Suprapubic skin (tissue), 4 donors: ENCODE measurements at regions not wholly inside any gene's neighbourhood (a gene's known extent, or its start where the extent isn't known, plus 50 kb on each side); places are given as distances from the start of the nearest gene placed in this dataset.

Experiments used
- DNase-seq, 2 donors: peaks; one replicate each; pipeline ENCODE4 v3.0.0-alpha.2; 2019; ENCODE audit warnings: low spot score in 2 of 2
- H3K27ac ChIP-seq: fragments of 200-600 bp; sonication (generic); one replicate; pipeline ENCODE4 v1.5.1; 2019
- H3K27me3 ChIP-seq: fragments of 200-600 bp; sonication (generic); one replicate; pipeline ENCODE4 v1.5.1; 2019
- H3K36me3 ChIP-seq: fragments of 200-600 bp; sonication (generic); one replicate; pipeline ENCODE4 v1.5.1; 2019
- H3K4me1 ChIP-seq: fragments of 200-600 bp; sonication (generic); one replicate; pipeline ENCODE4 v1.5.1; 2019
- H3K4me3 ChIP-seq: fragments of 200-600 bp; sonication (generic); one replicate; pipeline ENCODE4 v1.5.1; 2019; ENCODE audit warnings: mild to moderate bottlenecking
- H3K9me3 ChIP-seq: fragments of 200-600 bp; sonication (generic); one replicate; pipeline ENCODE4 v1.5.1; 2019
- EP300 ChIP-seq: sonication (generic); formaldehyde crosslinking; IDR thresholded peaks from one replicate; pipeline ENCODE4 v1.6.1; 2017; ENCODE audit warnings: antibody characterized with exemption
- POLR2A ChIP-seq, 2 donors: fragments of 450-650 bp; IDR thresholded peaks; one replicate each; pipeline ENCODE4 v1.6.1; 2017; ENCODE audit warnings: antibody characterized with exemption in 2 of 2, mild to moderate bottlenecking in 2 of 2, moderate library complexity in 2 of 2
- POLR2AphosphoS5 ChIP-seq, 3 donors: sonication (generic); formaldehyde crosslinking; IDR thresholded peaks; one replicate each; pipeline ENCODE4 v1.6.1; 2017; ENCODE audit warnings: antibody characterized with exemption in 3 of 3
- WGBS: methylation state at CpG from one replicate; pipeline ENCODE4 v1.1.5; 2018; 5-methylcytosine and 5-hydroxymethylcytosine counted together
- TF ChIP-seq, protein P1 (sequence below), 2 donors: fragments of 200-600 bp in 1 of 2; fragments of 450-650 bp in 1 of 2; sonication (generic) in 1 of 2; IDR thresholded peaks; one replicate each; pipeline ENCODE4 v1.5.1; 2016 to 2019; ENCODE audit warnings: antibody characterized with exemption in 2 of 2, mild to moderate bottlenecking in 1 of 2, moderate library complexity in 1 of 2

DNA sequence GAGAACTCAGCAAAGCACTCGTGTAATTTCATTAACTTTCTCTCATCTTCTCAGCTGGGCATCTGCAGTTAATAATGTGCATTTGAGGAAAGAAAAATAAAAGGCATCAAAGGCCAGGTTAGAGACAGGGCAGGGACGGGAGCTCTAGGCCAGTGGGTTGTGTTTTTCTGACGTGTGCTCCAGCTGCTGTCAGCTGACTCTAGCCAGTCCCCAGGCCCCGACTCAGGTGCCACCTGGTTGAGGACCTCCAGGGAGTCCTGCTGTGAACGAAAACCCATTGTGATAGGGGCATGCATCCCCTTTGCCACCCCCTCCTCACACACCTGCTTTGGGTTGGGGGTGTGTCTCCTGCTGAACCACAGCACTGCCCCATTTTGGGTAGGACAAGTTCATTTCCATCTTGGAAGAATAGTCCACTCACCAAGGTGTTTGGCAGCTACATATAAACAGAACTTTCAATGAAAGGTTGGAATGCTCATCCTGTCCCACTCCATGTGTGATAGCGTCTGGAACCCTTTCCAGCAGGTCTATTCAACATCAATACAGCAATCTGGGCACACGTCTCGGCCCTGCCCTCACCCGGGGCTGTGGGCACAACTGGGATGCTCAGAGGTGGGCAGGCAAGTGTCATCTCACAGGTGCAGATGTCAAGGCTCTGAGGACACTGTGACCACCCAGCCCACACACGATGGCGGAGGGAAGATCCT lies 146.1 kb upstream of the FAM20C start:
- TF ChIP-seq, protein P1, sequence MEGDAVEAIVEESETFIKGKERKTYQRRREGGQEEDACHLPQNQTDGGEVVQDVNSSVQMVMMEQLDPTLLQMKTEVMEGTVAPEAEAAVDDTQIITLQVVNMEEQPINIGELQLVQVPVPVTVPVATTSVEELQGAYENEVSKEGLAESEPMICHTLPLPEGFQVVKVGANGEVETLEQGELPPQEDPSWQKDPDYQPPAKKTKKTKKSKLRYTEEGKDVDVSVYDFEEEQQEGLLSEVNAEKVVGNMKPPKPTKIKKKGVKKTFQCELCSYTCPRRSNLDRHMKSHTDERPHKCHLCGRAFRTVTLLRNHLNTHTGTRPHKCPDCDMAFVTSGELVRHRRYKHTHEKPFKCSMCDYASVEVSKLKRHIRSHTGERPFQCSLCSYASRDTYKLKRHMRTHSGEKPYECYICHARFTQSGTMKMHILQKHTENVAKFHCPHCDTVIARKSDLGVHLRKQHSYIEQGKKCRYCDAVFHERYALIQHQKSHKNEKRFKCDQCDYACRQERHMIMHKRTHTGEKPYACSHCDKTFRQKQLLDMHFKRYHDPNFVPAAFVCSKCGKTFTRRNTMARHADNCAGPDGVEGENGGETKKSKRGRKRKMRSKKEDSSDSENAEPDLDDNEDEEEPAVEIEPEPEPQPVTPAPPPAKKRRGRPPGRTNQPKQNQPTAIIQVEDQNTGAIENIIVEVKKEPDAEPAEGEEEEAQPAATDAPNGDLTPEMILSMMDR (IDR thresholded peaks at IDR 0.05), result no peak
- TF ChIP-seq EP300 (no peak), POLR2A (IDR thresholded peaks at IDR 0.05) (no peak), POLR2AphosphoS5 (IDR thresholded peaks at IDR 0.05) (no peak)
- no peak overlapping the region for H3K4me3 ChIP-seq
- 81% methylated on average over 11 of the region's 11 CpGs for WGBS
- H3K9me3 ChIP-seq, result no peaks in the 10 kb centered on the region
- no peaks in the 10 kb centered on the region for H3K36me3 ChIP-seq
- H3K4me1 ChIP-seq, result no peaks in the 10 kb centered on the region
- no peaks in the 10 kb centered on the region for H3K27me3 ChIP-seq
- H3K27ac ChIP-seq, result no peak overlapping the region
- DNase-seq, result peak; percentile 34 to 60

GRCh38 chr7:46830-47140 lies 145.6 kb upstream of the FAM20C start:
- 89% methylated on average over 5 of the region's 5 CpGs for WGBS
- peak in 1 of 2 donors; percentile 69 for DNase-seq
- TF ChIP-seq EP300, result no peak
- no peak for TF ChIP-seq POLR2AphosphoS5 (IDR thresholded peaks at IDR 0.05)
- no peak for TF ChIP-seq POLR2A (IDR thresholded peaks at IDR 0.05)
- TF ChIP-seq, protein P1 (IDR thresholded peaks at IDR 0.05), result no peak

DNA sequence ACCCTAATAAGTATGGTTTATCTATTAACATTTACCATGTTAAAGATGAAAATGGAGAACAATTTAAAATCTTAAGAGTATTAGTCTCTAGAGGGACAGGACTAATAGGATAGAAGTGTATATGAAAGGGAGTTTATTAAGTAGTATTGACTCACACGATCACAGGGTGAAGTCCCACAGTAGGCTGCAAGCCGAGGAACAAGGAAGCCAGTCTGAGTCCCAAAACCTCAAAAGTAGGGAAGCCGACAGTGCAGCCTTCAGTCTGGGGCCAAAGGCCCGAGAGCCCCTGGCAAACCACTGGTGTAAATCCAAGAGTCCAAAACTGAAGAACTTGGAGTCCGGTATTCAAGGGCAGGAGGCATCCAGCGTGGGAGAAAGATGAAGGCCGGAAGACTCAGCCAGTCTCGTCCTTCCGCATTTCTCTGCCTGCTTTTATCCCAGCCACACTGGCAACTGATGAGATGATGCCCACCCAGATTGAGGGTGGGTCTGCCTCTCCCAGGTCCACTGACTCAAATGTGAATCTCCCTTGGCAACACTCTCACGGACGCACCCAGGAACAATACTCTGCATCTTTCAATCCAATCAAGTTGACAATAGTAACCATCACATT lies 140.8 kb upstream of the FAM20C start:
- H3K4me3 ChIP-seq, result no peak overlapping the region
- WGBS, result 87% methylated on average over 11 of the region's 11 CpGs
- no peaks in the 10 kb centered on the region for H3K4me1 ChIP-seq
- no peaks in the 10 kb centered on the region for H3K9me3 ChIP-seq
- H3K36me3 ChIP-seq, result no peaks in the 10 kb centered on the region
- TF ChIP-seq POLR2AphosphoS5 (IDR thresholded peaks at IDR 0.05) (no peak), POLR2A (IDR thresholded peaks at IDR 0.05) (no peak), EP300 (no peak)
- TF ChIP-seq, protein P1 (IDR thresholded peaks at IDR 0.05), result no peak
- H3K27ac ChIP-seq, result no peak overlapping the region
- DNase-seq, result peak in 1 of 2 donors; percentile 29
- H3K27me3 ChIP-seq, result no peaks in the 10 kb centered on the region

More at GRCh38 chr7:46830-47140, 145.6 kb upstream of the FAM20C start:
- no peak overlapping the region for H3K4me3 ChIP-seq
- H3K27ac ChIP-seq, result no peak overlapping the region
- H3K27me3 ChIP-seq, result no peaks in the 10 kb centered on the region
- H3K4me1 ChIP-seq, result no peaks in the 10 kb centered on the region
- H3K9me3 ChIP-seq, result no peaks in the 10 kb centered on the region
- no peaks in the 10 kb centered on the region for H3K36me3 ChIP-seq

DNA sequence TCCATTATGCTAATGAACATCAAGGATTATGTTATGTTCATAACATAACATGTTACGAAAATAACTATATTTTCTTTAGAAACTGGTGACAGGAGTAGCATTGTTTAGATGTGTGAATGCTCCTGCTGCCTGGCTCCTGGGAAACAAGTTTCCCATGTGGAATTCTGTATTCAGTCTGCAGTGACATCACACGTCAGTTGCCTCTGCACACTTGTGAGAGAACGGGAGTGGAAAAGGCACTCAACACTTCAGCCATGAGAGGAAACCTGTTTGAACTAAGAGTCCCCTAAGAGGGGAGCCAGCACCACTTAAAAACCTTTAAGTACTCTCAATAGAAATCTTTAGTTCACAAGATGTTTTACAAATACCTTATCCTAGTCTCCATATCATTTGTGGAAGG lies 140.3 kb upstream of the FAM20C start:
- TF ChIP-seq EP300 (no peak), POLR2AphosphoS5 (IDR thresholded peaks at IDR 0.05) (no peak), POLR2A (IDR thresholded peaks at IDR 0.05) (no peak)
- TF ChIP-seq, protein P1 (IDR thresholded peaks at IDR 0.05), result no peak
- WGBS, result 69% methylated on average over 3 of the region's 3 CpGs
- Histone ChIP-seq H3K36me3 (no peaks in the 10 kb centered on the region), H3K27me3 (no peaks in the 10 kb centered on the region), H3K27ac (no peak overlapping the region), H3K4me1 (no peaks in the 10 kb centered on the region), H3K4me3 (no peak overlapping the region), H3K9me3 (no peaks in the 10 kb centered on the region)
- DNase-seq, result peak in 1 of 2 donors; percentile 28

GRCh38 chr7:53531-53930 lies 138.8 kb upstream of the FAM20C start:
- WGBS, result 85% methylated on average over 1 of the region's 1 CpG
- no peaks in the 10 kb centered on the region for H3K36me3 ChIP-seq
- no peak for TF ChIP-seq EP300
- no peak for TF ChIP-seq POLR2AphosphoS5 (IDR thresholded peaks at IDR 0.05)
- TF ChIP-seq, protein P1 (IDR thresholded peaks at IDR 0.05), result no peak
- no peak for TF ChIP-seq POLR2A (IDR thresholded peaks at IDR 0.05)
- H3K27me3 ChIP-seq, result no peaks in the 10 kb centered on the region
- peaks cover 5% of the 10 kb centered on the region for H3K4me1 ChIP-seq
- H3K4me3 ChIP-seq, result no peak overlapping the region
- DNase-seq, result peak in 1 of 2 donors; percentile 40
- H3K27ac ChIP-seq, result no peak overlapping the region
- H3K9me3 ChIP-seq, result no peaks in the 10 kb centered on the region
